HG02973 (cell line): ENCODE measurements at regions not wholly inside any gene's neighbourhood (a gene's known extent, or its start where the extent isn't known, plus 50 kb on each side); places are given as distances from the start of the nearest gene placed in this dataset.
"Not testable (repeated sequence)": the region's sequence is repeated elsewhere in the genome, so short reads cannot be mapped to it uniquely, and the experiment has no call there.

Experiments
- ATAC-seq: cut with Tn5 transposase; IDR thresholded peaks from one replicate; pipeline ENCODE4 v1.9.1; 2021; ENCODE audit warnings: moderate library complexity; ENCODE audit not compliant: unreplicated experiment

- ATAC-seq = no peak
Measured at GRCh38 chr9:40909821-40910220, 218.7 kb downstream of the FOXD4L6 start.

GRCh38 chr9:40909111-40909510 lies 219.4 kb downstream of the FOXD4L6 start:
- ATAC-seq = not testable (repeated sequence)

- no peak for ATAC-seq
Measured at GRCh38 chr9:40907657-40908624, 220.5 kb downstream of the FOXD4L6 start.

- not testable (repeated sequence) for ATAC-seq
Measured at GRCh38 chr9:40906879-40907278, 221.6 kb downstream of the FOXD4L6 start.

GRCh38 chr9:40892315-40892714 lies 236.2 kb downstream of the FOXD4L6 start:
- not testable (repeated sequence) for ATAC-seq

GRCh38 chr9:40885858-40886257 lies 242.6 kb downstream of the FOXD4L6 start:
- ATAC-seq = not testable (repeated sequence)

GRCh38 chr9:40884902-40885490 lies 243.5 kb downstream of the FOXD4L6 start:
- not testable (repeated sequence) for ATAC-seq

- no peak for ATAC-seq
Measured at GRCh38 chr9:40884072-40884901, 244.2 kb downstream of the FOXD4L6 start.

GRCh38 chr9:40883423-40884071 lies 244.9 kb downstream of the FOXD4L6 start:
- not testable (repeated sequence) for ATAC-seq

GRCh38 chr9:40873753-40874295 lies 254.7 kb downstream of the FOXD4L6 start:
- ATAC-seq = not testable (repeated sequence)

GRCh38 chr9:40868437-40868836 lies 260.0 kb downstream of the FOXD4L6 start:
- ATAC-seq = not testable (repeated sequence)
